GM18517 (cell line): ENCODE measurements at regions not wholly inside any gene's neighbourhood (a gene's known extent, or its start where the extent isn't known, plus 50 kb on each side); places are given as distances from the start of the nearest gene placed in this dataset.
"Not testable (repeated sequence)": the region's sequence is repeated elsewhere in the genome, so short reads cannot be mapped to it uniquely, and the experiment has no call there.

Source experiments
- ATAC-seq: cut with Tn5 transposase; IDR thresholded peaks from one replicate; pipeline ENCODE4 v1.9.1; 2021; ENCODE audit warnings: mild to moderate bottlenecking, moderate library complexity; ENCODE audit not compliant: unreplicated experiment

DNA sequence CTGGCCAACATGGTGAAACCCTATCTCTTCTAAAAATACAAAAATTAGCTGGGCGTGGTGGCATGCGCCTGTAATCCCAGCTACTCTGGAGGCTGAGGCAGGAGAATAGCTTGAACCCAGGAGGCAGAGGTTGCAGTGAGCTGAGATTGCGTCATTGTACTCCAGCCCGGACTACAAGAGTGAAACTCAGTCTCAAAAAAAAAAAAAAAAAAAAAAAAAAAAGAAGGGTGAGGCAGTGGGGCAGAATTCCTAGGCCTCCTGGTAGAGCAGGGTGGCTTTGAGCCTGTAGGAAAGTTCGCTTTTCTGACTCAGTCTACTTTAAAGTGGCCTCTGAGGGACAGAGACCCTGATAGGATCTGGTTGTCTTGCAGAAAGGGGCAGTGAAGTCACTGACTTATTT lies 60.8 kb upstream of the GTF3A start:
- ATAC-seq, result not testable (repeated sequence)

DNA sequence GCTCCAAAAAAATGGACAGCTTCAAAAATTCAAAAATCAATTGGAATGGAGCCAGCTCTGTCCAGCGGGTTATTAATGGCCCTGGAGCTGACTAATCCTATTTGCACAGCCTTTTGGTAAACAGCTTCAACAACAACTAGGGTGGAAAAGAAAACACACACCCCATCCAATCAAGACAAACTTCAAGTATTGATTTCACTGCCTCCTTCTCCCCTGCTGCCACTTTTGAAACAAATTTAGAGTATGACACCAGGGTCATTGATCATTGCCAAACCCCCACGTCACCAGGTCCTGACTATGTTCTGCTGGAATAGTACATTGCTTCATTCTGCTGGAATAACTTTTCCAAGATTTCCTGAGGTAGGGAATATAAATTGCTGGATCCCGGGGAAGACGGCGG lies 56.8 kb upstream of the GTF3A start:
- ATAC-seq, result no peak

DNA sequence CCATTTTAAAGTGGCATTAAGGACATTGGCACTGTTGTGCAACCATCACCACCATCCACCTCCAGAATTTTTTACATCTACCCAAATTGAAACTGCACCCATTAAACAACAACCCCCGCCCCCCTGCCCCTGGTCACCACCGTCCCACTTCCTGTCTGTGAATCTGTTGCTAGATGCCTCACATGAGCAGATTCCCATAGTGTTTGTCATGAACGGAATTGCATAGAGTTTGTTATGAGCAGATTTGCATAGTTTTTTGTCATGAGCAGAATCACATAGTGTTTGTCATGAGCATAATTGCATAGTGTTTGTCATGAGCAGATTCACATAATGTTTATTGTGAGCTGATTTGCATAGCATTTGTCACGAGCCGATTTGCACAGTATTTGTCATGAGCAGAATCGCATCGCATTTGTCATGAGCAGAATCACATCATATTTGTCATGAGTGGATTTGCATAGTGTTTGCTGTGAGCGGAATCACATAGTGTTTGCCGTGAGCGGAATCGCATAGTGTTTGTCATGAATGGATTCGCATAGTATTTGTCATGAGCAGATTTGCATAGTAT lies 54.0 kb upstream of the GTF3A start:
- no peak for ATAC-seq

DNA sequence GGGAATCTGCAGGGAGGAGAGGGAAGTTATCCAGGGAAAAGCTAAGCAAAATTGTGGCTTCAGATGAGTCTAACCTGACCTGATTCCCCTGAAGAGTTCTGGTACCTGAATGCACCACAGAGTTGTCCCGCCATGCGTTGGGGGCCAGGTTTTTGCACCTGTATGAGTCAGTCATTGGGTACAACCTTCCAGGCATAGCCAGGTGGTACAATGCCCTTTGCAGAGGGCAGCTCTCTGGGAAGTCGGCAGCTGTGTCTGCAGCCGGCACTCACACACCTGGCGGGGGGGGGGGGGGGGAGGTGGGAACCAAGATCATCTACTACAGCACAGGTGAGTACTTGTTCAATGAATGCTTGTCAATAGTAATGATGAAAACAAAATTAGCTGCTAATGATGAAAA lies 52.5 kb upstream of the GTF3A start:
- no peak for ATAC-seq

DNA sequence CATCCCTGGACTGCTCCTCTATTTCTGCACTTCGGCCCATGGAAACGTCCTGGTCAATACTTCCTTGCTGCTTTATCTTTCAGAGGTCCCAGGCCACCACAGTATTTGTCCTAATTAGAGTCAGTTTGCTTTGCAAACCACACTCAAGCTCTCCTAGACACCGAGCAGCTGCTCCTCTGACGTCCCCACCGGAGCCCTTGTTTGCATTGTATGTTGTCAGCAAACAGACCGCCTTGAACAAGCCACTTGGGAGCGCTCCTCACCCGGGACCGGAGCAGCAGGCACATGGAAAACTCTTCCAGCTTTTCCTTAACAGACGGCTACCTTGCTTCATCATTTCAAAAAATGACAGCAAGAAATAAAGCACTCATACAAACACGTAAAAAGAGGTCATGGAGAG lies 51.5 kb upstream of the GTF3A start:
- no peak for ATAC-seq

DNA sequence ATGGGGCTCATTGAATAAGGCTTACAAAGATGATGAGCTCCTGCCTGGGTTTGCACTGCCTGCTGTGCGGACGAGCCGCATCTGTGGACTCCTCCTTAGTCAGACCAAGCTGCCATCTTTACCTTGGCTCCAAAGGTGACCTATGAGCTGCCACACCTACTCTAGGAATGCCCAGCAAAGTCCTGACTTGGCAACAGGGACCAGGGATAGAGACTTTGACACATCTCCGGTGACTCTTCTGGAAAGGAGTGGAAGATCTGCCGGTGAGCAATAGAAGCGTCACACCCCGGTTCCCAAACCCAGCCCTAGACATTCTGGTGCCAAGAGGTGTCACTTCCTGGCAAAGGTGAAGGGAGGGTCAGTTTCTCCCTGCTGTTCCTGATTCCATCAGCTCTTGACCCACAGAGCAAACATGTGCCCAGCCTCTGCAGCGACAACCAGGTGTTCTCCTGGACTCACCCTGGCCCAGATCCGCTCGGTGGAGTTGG lies 50.2 kb upstream of the GTF3A start:
- ATAC-seq, result no peak
